ENCODE measurements at regions not wholly inside any gene's neighbourhood (a gene's known extent, or its start where the extent isn't known, plus 50 kb on each side); places are given as distances from the start of the nearest gene placed in this dataset.

GRCh38 chr18:11199477-11199876 is 50.1 kb upstream of the PIEZO2 start:
- no peak for DNase-seq (ENCODE audit: low spot score)
